Mucosa of gallbladder (tissue), 1 donor: ENCODE measurements at regions not wholly inside any gene's neighbourhood (a gene's known extent, or its start where the extent isn't known, plus 50 kb on each side); places are given as distances from the start of the nearest gene placed in this dataset.
"Not testable (repeated sequence)": the region's sequence is repeated elsewhere in the genome, so short reads cannot be mapped to it uniquely, and the experiment has no call there.

Experiments
- DNase-seq: peaks from one replicate; pipeline ENCODE4 v3.0.0-alpha.2; 2020; ENCODE audit warnings: low spot score
- donor health status: DM: no; HTN: no; CAD: no.

DNA sequence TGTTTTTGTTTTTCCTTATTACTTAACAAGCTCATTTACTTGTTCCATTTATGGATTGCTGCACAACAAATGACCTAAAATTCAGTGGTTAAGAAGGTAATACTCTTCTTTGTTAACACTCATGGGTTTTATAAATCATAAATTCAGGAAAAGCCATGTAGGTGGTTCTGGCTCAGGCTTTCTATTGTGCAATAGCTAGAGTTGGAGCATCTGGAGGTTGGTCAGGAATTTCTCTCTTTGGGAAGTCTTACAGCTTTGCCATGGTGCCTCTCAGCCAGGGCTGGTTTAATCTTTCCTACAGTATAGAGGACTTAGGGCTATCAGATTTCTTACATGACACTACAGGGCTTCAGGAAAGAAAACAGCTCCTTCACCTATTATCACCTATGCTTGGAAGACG is 1677.1 kb downstream of the KCNT2 start:
- DNase-seq, result no peak

DNA sequence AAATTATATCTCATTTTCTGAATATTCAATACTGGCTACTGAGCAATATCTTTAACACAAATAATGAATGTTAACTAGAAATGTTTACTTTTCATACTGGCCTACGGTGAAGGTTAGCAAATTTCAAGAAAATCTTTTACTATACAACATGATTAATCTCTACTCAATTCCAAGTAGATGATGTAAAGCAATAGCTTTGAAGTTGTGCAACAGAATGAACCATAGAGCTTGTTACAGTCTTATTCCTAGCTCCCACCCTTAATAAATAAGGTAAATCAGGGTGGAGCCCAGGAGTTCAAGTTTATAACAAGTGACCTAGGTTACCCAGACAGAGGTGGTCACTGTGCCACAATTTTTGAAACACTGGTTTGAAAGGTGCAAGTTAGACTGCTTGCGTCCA is 1678.1 kb downstream of the KCNT2 start:
- DNase-seq, result no peak

DNA sequence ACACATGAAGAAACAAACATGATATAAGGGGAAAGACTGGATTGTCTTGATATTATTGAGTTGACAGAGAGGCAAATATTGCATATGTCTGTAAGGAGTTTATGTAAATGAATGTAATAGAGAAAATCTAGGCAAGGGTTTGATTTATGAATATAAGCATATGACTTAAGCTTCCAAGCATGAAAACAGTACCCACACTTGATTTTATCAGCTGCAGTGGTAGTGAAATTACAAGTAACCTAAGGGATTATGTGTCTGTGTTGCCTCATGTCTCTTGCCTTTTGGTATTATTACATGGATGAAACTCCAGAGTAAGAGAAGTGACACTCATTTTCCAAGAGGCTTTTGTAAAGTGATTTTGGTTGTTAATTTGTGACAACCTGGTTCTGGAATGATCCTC is 1678.9 kb downstream of the KCNT2 start:
- DNase-seq, result no peak

DNA sequence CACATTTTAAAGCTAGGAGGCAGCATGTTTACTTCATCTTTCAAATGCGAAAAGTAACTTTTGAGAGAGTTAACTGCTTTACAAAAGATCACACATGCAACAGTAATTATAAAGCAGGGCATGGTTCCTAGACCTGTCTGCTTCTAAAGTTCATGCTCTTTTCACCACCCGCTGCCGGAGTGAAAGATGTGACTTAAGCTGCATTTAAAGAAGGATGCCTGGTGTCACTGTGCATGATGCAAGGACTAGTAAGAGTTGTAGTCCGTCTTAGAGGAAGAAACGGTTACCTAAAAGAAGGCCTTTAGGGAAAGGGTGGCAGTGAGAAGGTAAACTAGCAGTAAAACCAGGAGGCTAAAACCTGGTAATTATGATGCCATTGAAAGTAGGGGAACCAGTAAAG is 1689.1 kb downstream of the KCNT2 start:
- no peak for DNase-seq

DNA sequence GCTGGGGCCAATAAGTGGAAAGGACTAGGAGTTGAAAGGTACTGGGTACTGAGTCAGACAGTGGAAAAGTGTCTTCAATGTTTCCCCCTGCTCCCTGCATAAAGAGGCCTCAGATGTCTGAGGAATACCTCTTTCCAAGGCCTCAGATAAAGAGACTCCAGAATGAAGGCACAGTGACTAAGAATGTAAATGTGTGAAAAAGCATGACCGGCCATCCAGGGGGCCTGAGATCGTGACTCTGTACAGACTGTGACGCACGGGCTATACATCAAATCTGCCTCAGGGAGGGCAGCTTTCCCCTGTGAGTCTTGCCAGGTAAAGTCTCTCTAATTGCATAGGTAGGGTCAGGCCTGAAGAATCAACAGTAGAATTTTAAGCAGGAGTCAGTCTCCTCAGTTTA is 1690.5 kb downstream of the KCNT2 start:
- DNase-seq, result no peak

DNA sequence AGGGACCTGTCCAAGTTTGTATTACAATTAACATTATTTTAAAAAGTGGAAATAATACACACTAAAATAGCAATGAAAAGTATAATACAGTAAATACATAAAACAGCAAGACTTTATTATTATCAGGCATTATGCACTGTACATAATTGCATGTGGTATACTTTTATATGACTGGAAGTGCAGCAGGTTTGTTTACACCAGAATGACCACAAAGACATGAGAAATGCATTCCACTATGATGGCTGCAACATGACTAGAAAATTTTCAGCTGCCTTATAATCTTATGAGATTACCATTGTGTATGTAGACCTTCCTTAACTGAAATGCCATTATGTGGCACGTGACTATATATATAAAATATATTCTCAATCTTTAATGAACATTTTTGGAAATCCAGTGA is 1699.6 kb downstream of the KCNT2 start:
- DNase-seq, result no peak

DNA sequence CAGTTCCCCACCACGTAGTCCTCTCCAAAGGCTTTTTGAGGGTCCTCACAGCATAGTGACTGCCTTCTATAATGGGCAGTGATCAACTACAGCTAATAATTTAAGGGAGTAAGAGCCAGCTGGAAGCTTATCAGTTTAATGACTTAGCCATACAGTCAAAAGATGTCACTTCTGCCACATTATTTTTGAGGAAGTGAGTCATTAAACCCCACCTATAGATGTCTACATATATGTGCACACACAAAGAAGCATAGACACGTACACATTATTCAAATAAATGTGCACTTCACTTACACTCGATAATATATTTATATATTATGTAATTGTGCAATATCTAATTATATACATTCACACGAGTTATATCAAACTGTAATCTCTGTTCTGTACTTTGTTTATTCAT is 1704.7 kb downstream of the KCNT2 start:
- DNase-seq, result no peak

DNA sequence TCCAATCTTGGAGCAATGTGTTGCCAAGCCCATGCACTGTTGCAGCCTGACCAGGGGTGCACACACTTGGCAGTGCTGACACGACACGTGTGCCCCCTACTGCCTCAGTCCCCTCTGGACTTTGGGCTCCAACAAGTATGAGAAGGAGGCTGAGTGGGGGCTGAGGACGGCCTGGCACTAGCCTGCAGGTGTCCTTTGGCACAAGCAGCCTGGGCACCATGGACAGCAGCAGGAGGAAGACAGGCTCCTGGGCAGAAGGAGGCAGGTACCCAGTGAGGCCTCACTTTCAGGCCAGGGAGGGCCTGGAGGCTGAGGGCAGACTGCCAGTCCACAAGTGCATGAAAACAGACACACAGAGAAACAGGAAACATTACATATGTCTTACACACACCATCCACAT is 1702.9 kb upstream of the B3GALT2 start:
- DNase-seq, result no peak

DNA sequence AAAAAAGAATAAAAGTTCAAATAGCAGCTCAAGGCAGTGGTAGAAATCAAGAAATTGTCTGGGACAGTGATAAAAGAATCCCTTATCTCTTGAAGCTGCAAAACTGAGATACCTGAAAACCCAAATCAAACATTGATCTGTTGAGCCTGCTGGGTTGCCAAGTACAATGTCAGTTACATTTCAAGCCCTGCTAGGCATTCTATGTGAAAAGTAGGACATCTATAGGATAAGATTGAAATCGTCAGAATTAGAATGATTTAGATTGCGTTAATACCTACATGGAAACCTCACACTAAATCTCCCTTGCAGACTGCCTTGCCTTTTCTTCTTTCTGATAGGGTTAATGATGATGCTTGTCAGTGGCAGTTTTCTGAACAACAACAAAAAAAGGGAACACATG is 1684.4 kb upstream of the B3GALT2 start:
- no peak for DNase-seq

DNA sequence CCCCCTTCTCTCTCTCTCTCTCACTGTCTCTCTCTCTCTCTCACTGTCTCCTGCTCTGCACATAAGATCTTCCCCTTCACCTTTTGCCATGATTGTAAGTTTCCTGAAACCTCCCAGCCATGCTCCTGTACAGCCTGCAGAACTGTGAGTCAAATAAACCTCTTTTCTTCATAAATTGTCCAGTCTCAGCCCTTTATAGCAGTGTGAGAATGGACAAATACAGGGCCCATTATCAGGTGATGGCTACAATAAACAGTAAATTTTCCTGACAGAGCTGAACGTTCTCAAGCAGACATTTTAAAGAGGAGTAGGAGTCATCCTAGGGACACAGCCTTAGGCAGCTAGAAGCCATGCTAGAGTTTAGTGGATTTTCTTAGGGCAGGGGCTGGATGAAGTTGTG is 1679.7 kb upstream of the B3GALT2 start:
- no peak for DNase-seq

DNA sequence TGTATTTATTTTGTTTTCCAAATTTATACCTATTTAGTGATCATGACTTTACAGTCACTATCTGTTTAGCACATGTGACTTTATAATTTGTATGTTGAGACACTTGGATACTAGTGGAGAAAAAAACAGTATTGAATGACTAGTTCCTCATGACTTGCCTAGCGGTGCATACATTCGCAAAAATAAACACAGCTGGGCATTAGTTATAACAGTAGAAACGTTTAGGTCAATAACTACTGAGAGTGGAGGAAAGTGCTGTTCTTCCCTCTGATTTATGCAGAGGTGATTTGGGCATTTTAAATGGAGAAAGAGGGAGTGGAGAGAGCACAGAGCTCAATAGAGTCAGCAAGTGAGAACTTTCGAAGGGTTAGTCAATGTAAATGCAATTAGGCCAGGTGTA is 1679.0 kb upstream of the B3GALT2 start:
- no peak for DNase-seq

DNA sequence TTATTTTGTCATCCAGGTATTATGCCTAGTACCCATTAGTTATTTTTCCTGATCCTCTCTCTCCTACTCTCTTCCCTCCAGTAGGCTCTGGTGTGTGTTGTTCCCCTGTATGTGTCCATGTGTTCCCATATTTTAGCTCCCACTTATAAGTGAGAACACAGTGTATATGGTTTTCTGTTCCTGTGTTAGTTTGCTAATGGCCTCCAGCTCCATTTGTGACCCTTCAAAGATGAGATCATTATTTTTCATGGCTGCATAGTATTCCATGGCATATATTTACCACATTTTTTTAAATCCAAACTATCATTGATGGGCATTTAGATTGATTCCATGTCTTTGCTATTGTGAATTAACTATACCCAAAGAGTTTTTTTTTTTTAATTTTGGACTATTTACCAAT is 1675.7 kb upstream of the B3GALT2 start:
- DNase-seq, result no peak

DNA sequence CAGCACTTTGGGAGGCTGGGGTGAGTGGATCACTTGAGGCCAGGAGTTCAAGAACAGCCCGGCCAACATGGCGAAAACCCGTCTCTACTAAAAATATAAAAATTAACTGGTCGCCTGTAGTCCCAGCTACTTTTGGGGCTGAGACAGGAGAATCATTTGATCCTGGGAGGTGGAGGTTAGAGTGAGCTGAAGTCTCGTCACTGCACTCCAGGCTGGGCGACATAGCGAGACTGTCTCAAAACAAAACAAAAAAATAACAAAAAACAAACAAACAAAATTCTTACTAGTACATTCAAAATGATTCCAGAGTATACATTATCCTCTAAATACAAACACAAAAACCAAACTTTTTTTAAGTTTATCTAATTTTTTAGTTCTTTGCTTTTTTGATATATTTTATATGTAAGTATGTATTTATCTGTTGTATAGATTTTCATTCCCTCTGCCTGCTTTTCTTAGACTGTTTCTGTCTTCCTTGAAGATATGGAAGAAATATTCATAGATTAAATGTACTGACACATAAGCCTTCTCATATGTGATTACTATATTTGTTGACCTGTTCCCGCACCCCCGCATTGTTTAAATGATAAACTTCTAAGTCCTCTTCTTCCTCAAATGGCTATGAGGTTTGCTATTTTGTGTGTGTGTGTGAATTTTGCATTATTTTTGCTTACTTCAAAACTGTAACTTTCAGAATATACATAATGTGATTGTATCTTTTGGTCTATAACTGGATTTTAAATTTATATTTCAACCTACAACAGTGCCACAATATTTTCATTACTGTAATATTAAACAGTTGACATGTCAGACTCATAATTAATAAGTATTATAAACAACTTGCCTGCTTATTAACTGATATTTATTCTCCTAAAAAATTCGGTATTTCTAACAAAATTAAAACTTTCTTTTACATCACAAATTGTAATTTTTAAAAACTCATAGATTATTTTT is 1674.1 kb upstream of the B3GALT2 start:
- no peak for DNase-seq

DNA sequence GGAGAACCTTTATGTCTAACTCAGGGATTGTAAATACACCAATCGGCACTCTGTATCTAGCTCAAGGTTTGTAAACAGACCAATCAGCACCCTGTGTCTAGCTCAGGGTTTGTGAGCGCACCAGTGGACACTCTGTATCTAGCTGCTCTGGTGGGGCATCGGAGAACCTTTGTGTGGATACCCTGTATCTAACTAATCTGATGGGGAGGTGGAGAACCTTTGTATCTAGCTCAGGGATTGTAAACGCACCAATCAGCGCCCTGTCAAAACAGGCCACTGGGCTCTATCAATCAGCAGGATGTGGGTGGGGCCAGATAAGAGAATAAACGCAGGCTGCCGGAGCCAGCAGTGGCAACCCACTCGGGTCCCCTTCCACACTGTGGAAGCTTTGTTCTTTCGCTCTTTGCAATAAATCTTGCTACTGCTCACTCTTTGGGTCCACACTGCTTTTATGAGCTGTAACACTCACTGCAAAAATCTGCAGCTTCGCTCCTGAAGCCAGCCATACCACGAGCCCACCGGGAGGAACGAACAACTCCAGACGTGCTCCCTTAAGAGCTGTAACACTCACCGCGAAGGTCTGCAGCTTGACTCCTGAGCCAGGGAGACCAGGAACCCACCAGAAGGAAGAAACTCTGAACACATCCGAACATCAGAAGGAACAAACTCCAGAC is 1673.2 kb upstream of the B3GALT2 start:
- DNase-seq, result not testable (repeated sequence)

DNA sequence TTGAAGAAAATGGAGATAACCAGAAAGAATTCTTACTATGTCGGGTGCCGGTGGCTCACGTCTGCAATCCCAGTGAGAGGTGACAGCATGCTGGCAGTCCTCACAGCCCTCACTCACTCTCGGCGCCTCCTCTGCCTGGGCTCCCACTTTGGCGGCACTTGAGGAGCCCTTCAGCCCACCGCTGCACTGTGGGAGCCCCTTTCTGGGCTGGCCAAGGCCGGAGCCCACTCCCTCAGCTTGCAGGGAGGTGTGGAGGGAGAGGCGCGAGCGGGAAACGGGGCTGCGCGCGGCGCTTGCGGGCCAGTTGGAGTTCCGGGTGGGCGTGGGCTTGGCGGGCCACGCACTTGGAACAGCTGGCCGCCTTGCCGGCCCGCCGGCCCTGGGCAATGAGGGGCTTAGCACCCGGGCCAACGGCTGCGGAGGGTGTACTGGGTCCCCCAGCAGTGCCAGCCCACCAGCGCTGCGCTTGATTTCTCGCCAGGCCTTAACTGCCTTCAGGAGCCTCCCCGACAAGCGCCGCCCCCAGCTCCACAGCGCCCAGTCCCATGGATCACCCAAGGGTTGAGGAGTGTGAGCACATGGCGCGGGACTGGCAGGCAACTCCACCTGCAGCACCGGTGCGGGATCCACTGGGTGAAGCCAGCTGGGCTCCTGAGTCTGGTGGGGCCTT is 1672.5 kb upstream of the B3GALT2 start:
- not testable (repeated sequence) for DNase-seq

DNA sequence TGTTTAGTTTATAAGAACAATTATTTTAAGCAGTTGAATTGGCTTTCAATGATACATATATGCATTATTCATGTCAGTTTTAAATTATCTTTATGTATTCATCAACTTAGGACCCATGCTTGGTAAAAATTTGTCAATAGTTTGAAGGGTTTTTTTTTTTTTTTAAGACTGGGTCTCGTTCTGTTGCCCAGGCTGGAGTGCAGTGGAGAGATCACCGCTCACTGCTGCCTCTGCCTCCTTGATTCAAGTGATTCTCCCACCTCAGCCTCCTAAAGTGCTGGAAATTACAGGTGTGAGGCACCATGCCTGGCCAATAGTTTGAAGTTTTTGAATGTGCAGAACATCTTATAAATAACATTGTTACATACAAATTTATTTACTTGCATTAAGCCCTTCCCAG is 1671.0 kb upstream of the B3GALT2 start:
- no peak for DNase-seq

DNA sequence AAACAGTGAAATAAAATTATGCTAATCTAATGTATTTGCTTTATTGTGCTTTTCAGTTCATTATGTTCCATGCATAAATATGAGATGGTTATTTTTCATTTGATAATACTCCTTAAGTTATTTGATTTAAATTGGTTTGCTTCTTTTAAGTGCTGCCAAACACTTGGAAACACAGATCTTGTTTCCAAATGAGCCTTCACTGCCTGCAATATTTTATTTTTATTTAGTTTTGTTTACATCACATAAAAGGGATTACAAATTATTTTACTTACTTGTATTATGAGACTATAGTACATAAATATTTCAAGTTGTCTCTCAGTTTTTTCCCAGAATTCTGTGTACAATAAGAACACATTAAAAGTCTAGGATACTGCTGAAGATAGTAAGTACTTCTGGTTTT is 1662.4 kb upstream of the B3GALT2 start:
- no peak for DNase-seq

DNA sequence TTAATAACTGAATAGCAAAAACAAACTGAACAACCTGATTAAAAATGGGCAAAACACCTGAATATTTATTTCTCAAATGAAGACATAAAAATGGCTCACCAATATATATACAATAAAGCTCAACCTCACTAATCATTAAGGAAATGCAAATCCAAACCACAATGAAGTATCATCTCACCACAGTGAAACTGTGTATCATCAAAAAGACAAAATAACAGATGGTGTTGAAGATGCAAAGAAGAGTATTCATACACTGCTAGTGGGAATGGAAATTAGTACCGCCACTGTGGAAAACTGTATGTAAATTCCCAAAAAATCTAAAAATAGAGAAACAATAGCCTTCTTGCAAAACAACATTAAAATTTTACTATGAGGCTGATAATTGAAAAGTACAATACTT is 1660.1 kb upstream of the B3GALT2 start:
- no peak for DNase-seq

DNA sequence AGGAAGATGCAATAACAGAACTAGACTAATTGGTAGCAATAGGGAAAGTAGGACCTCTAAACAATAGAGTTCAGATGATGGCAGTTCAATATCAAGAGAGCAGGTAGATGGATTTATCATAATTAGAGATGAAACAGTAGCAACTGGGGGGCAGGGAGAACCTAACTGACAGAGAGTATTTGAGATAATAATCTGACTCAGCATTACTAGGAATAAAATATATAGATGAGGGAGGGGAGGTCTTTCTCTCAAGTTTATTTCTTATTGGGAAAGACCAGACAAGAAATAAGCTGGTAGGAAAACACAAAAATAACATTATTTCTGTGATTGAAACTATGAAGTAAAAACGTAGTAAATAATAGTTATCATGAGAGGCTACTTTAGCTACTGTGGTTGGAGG is 1656.7 kb upstream of the B3GALT2 start:
- no peak for DNase-seq

DNA sequence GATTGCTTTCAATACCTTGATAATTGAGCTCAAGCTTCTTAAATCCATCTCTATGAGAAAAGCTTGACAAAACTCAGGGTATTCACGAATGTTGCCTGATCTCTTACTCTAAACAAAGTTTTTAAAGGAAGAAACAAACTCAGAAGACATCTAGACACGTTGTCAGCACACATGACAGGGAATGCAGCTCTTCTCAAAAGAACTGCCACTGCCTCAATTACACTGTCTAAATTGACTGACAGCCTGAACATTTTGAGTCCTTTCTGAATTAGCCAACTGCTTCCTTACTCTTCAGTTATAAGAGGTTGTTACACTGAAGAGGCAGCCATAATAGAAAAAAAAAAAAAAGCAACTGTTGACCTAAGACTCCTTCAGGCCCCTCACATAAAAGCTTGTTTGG is 1646.7 kb upstream of the B3GALT2 start:
- DNase-seq, result no peak

DNA sequence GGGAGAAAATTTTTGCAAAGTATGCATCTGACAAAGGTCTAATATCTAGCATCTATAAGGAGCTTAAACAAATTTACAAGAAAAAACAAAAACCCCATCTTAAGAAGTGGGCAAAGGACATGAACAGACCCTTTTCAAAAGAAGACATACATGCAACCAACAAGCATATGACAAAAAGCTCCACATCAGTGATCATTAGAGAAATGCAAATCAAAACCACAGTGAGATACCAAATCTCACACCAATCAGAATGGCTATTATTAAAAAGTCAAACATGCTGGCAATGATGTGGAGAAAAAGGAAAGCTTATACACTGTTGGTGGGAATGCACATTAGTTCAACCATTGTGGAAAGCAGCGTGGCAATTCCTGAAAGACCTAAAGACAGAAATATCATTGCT is 1645.2 kb upstream of the B3GALT2 start:
- DNase-seq, result not testable (repeated sequence)

DNA sequence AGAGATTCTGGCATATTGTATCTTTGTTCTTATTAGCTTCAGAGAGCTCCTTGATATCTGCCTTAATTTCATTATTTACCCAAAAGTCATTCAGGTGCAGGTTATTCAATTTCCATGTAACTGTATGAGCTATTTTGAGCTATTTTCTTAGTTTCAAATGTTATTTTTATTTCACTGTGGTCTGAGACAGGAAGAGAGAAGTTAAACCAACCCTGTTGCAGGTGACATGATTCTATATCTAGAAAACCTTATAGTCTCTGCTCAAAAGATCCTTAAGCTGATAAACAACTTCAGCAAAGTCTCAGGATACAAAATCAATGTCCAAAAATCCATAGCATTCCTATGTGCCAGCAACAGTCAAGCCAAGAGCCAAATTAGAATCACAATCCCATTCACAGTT is 1644.0 kb upstream of the B3GALT2 start:
- no peak for DNase-seq

DNA sequence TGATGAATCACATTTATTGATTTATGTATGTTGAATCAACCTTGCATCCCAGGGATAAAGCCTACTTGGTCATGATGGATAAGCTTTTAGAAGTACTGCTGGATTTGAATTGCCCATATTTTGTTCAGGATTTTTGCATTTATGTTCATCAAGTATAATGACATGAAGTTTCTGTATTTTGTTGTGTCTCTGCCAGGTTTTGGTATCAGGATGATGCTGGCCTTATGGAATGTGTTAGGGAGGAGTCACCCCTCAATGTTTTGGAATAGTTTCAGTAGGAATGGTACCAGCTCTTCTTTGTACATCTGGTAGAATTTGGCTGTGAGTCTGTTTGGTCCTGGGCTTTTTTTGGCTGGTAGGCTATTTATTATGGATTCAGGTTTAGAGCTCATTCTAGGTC is 1643.1 kb upstream of the B3GALT2 start:
- DNase-seq, result no peak
